MCF 10A (cell line): ENCODE measurements at regions not wholly inside any gene's neighbourhood (a gene's known extent, or its start where the extent isn't known, plus 50 kb on each side); places are given as distances from the start of the nearest gene placed in this dataset.

ENCODE experiments used
- BruUV-seq: library from RNA; stranded (reverse); fragments of 400-500 nt; replicated peaks from 2 replicates; lab custom pipeline; 2021; lab: Mats Ljungman, UMichigan
- CTCF ChIA-PET: fragments of 300-600 bp; sonication (Branson Sonifier 250); formaldehyde crosslinking; extraction: SDS; loops from one replicate; lab custom pipeline; 2021; ENCODE audit warnings: antibody characterized with exemption, inconsistent platforms; lab: Yijun Ruan, JAX
- POLR2A ChIA-PET: fragments of 300-600, 350-650 bp; sonication (Branson Sonifier 250); formaldehyde crosslinking; extraction: SDS; loops from one replicate; lab custom pipeline; 2020; ENCODE audit warnings: antibody characterized with exemption, inconsistent platforms; lab: Yijun Ruan, JAX
- DNase-seq: peaks from one replicate; pipeline ENCODE4 v3.0.0-alpha.2; 2018; ENCODE audit not compliant: unreplicated experiment
- H3K27ac Mint-ChIP-seq: one replicate; pipeline ENCODE4 v1.8.0; 2022; ENCODE audit warnings: mild to moderate bottlenecking, low read depth, mixed read lengths; ENCODE audit not compliant: unreplicated experiment
- H3K27me3 Mint-ChIP-seq: one replicate; pipeline ENCODE4 v1.8.0; 2022; ENCODE audit warnings: mixed read lengths; ENCODE audit not compliant: insufficient read depth, unreplicated experiment
- H3K36me3 Mint-ChIP-seq: one replicate; pipeline ENCODE4 v1.8.0; 2022; ENCODE audit warnings: mild to moderate bottlenecking, moderate library complexity, mixed read lengths; ENCODE audit not compliant: insufficient read depth, unreplicated experiment
- H3K4me1 Mint-ChIP-seq: one replicate; pipeline ENCODE4 v1.8.0; 2022; ENCODE audit warnings: mixed read lengths; ENCODE audit not compliant: insufficient read depth, unreplicated experiment
- H3K4me3 Mint-ChIP-seq: one replicate; pipeline ENCODE4 v1.8.0; 2022; ENCODE audit warnings: mild to moderate bottlenecking, moderate library complexity, mixed read lengths; ENCODE audit not compliant: unreplicated experiment
- H3K9me3 Mint-ChIP-seq: one replicate; pipeline ENCODE4 v1.8.0; 2022; ENCODE audit warnings: mixed read lengths; ENCODE audit not compliant: unreplicated experiment
- intact Hi-C: fragments of 100-400 bp; cut with micrococcal nuclease; formaldehyde crosslinking; loops from 2 replicates; pipeline ENCODE4 v1.14.1; 2022
- TF ChIP-seq, protein P1 (sequence below): fragments of 200-600 bp; IDR thresholded peaks from one replicate; pipeline ENCODE4 v1.8.0; 2022; ENCODE audit warnings: antibody characterized with exemption, mild to moderate bottlenecking; ENCODE audit not compliant: unreplicated experiment

DNA sequence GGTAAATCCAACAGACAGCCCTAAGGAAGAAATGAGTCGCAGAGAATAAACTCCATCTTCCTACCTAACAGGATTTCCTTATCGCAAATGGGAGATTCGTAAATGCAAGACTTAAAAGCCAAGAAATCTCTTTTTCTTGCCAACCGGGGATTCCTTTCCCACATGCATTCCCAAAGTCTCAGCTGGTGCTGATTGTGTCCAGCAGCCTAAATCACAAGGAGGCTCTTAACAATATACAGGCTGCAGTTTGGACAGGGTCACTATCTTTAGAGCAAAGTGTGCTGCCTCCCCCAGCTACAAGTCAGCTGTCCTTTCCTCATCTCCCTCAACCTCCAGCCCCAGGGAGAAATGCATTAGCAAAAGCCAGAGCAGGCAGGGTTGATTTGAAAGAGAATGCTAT is 189.8 kb upstream of the PLXNA2 start:
- peaks cover 8% of the 10 kb centered on the region for H3K4me1 Mint-ChIP-seq
- BruUV-seq = no TSS peak
- CTCF ChIA-PET = interaction anchor here (0.6 to 3.3 kb wide), 3 partner anchors 10 to 934 kb away, joined by 3 to 16 read pairs (median 3); no protein-coding TSS in a partner anchor
- H3K36me3 Mint-ChIP-seq = no peaks in the 10 kb centered on the region
- H3K9me3 Mint-ChIP-seq = no peaks in the 10 kb centered on the region
- H3K27ac Mint-ChIP-seq = no peak overlapping the region
- intact Hi-C loops = no loop called here
- H3K27me3 Mint-ChIP-seq = no peaks in the 10 kb centered on the region
- POLR2A ChIA-PET = no interaction called here
- DNase-seq = no peak
- no peak overlapping the region for H3K4me3 Mint-ChIP-seq
- TF ChIP-seq, protein P1, sequence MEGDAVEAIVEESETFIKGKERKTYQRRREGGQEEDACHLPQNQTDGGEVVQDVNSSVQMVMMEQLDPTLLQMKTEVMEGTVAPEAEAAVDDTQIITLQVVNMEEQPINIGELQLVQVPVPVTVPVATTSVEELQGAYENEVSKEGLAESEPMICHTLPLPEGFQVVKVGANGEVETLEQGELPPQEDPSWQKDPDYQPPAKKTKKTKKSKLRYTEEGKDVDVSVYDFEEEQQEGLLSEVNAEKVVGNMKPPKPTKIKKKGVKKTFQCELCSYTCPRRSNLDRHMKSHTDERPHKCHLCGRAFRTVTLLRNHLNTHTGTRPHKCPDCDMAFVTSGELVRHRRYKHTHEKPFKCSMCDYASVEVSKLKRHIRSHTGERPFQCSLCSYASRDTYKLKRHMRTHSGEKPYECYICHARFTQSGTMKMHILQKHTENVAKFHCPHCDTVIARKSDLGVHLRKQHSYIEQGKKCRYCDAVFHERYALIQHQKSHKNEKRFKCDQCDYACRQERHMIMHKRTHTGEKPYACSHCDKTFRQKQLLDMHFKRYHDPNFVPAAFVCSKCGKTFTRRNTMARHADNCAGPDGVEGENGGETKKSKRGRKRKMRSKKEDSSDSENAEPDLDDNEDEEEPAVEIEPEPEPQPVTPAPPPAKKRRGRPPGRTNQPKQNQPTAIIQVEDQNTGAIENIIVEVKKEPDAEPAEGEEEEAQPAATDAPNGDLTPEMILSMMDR = no peak

DNA sequence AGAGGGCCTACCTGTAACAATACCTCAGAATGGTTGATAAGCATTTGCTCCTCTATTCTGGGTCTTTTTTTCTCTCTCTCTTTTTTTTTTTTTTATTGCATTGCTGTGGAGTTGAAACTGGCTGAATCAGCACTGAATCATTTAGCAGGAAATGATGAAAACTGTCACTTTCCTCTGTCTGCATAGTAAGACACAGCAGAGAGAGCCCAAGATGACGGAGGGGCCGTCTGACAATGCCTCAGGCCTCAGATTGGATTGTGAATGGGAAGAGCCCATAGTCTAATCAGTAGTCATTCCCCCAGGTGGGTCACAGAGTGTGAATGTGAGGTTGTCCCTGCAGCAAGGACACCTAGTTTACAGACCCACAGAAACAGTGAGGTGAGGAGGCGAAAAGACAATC is 193.2 kb upstream of the PLXNA2 start:
- CTCF ChIA-PET = interaction anchor here (0.9 to 1.7 kb wide), 3 partner anchors 10 to 765 kb away, joined by 3 read pairs; no protein-coding TSS in a partner anchor
- H3K9me3 Mint-ChIP-seq = peaks cover 3% of the 10 kb centered on the region
- no peaks in the 10 kb centered on the region for H3K27me3 Mint-ChIP-seq
- H3K4me3 Mint-ChIP-seq = no peak overlapping the region
- H3K27ac Mint-ChIP-seq = no peak overlapping the region
- no peaks in the 10 kb centered on the region for H3K4me1 Mint-ChIP-seq
- intact Hi-C loops = no loop called here
- TF ChIP-seq, protein P1 = no peak
- H3K36me3 Mint-ChIP-seq = no peaks in the 10 kb centered on the region
- peak; percentile 56 for DNase-seq
- POLR2A ChIA-PET = no interaction called here
- no TSS peak for BruUV-seq

DNA sequence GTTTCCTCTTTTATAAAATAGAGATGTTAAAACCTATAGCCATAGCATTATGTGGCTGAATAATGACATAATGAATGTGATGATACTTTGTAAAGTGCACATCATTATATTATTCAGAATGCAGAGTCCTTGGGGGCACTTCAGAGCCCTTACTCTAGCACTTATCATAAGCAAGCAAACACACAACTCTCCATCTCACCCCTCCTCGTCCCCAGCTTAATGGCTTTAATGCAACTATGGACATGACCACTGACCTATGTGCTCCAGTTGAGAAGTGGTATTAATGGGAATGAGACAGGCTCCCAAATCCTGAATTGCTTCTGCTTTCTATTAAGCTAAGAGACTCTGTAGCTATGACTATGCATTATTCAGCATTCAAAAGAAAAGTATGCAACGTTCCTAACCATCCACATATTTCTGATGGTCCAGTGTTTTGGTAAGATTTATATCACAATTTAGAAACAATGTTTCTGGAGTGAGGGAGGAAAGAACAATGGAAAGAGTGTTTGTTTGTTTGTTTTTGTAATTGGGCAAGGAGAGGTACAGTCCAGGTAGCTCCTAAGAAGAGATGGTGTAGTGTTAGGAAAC is 194.0 kb upstream of the PLXNA2 start:
- no peaks in the 10 kb centered on the region for H3K4me1 Mint-ChIP-seq
- TF ChIP-seq, protein P1 = no peak
- no peaks in the 10 kb centered on the region for H3K36me3 Mint-ChIP-seq
- peaks cover 11% of the 10 kb centered on the region for H3K9me3 Mint-ChIP-seq
- DNase-seq = no peak
- ChIA-PET POLR2A (no interaction called here), CTCF (interaction anchor here (1.7 kb wide), 1 partner anchor 10 kb away, joined by 3 read pairs; no protein-coding TSS in a partner anchor)
- no peaks in the 10 kb centered on the region for H3K27me3 Mint-ChIP-seq
- intact Hi-C loops = no loop called here
- H3K4me3 Mint-ChIP-seq = no peak overlapping the region
- no peak overlapping the region for H3K27ac Mint-ChIP-seq
- BruUV-seq = no TSS peak

DNA sequence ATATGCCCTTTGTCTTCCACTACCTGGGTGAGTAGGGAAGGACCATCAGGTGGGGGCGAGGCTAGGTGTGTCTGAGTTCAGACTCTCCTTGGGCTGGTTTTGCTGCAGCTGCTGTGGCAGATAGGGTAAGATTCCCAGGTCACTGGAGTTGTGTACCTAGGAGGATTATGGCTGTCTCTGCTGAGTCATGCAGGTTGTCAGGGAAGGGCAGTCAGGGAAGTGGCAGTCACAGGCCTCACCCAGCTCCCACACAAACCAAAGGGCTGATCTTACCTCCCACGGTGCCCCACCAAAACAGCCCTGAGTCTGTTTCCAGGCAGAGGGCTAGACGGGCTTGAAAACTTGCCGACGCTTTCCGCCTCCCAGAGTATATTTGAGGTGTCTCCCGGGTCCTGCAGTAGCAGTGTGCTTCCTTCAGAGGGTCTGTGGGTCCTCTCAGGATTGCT is 201.6 kb upstream of the PLXNA2 start:
- H3K4me3 Mint-ChIP-seq = no peak overlapping the region
- POLR2A ChIA-PET = interaction anchor here (0.7 kb wide), 2 partner anchors 137 to 1080 kb away, joined by 3 read pairs; no protein-coding TSS in a partner anchor
- H3K27ac Mint-ChIP-seq = no peak overlapping the region
- H3K4me1 Mint-ChIP-seq = peaks cover 7% of the 10 kb centered on the region
- intact Hi-C loops = no loop called here
- no peaks in the 10 kb centered on the region for H3K27me3 Mint-ChIP-seq
- DNase-seq = peak; percentile 31
- H3K9me3 Mint-ChIP-seq = peaks cover 16% of the 10 kb centered on the region
- TF ChIP-seq, protein P1 = no peak
- no peaks in the 10 kb centered on the region for H3K36me3 Mint-ChIP-seq
- no TSS peak for BruUV-seq
- CTCF ChIA-PET = interaction anchor here (0.6 kb wide), 1 partner anchor 23 kb away, joined by 4 read pairs; no protein-coding TSS in a partner anchor
